B cell (primary cell): ENCODE measurements at regions not wholly inside any gene's neighbourhood (a gene's known extent, or its start where the extent isn't known, plus 50 kb on each side); places are given as distances from the start of the nearest gene placed in this dataset.

Experiments
- ATAC-seq: fragments of 200-7000 bp; cut with Tn5 transposase; one replicate; pipeline ENCODE4 v1.10.0; 2021; ENCODE audit warnings: low read depth, mild to moderate bottlenecking, moderate number of reproducible peaks, moderate library complexity
- CTCF ChIA-PET: fragments of 350-600 bp; sonication (Branson Sonifier 250); formaldehyde crosslinking; loops from one replicate; lab custom pipeline; 2021; ENCODE audit warnings: antibody characterized with exemption, inconsistent platforms; lab: Charles Lee
- POLR2A ChIA-PET: fragments of 350-600 bp; sonication (Branson Sonifier 250); formaldehyde crosslinking; loops from one replicate; lab custom pipeline; 2021; ENCODE audit warnings: antibody characterized with exemption; lab: Charles Lee
- DNase-seq: peaks from one replicate; pipeline ENCODE4 v3.0.0; 2013
- H2AFZ ChIP-seq: 2 replicates; pipeline ENCODE4 v1.6.1; 2012; ENCODE audit warnings: mild to moderate bottlenecking, low read depth, low read length; ENCODE audit not compliant: insufficient read depth, poor library complexity, severe bottlenecking
- H3K27ac ChIP-seq, 2 donors: 1 replicate in 1 of 2; 2 replicates in 1 of 2; pipeline ENCODE4 v1.5.1; 2012 to 2013; ENCODE audit warnings: low read length in 2 of 2, mild to moderate bottlenecking in 2 of 2, moderate library complexity in 1 of 2
- H3K27me3 ChIP-seq, 4 experiments: fragments of 200-600 bp in 1 of 4; sonication (generic) in 1 of 4; replicated peaks in 1 of 4; 1 replicate in 2 of 4; 2 replicates in 2 of 4; pipeline versions ENCODE4 v1.6.1 to v1.7.0; 2013 to 2016; ENCODE audit warnings: low read length in 3 of 4, mild to moderate bottlenecking in 2 of 4, mixed read lengths in 1 of 4, moderate library complexity in 1 of 4; ENCODE audit not compliant: insufficient read depth in 4 of 4, control insufficient read depth in 3 of 4; ENCODE audit errors: control extremely low read depth in 1 of 4
- H3K36me3 ChIP-seq, 2 experiments: replicated peaks in 1 of 2; 1 replicate in 1 of 2; 2 replicates in 1 of 2; pipeline versions ENCODE4 v1.6.1 to v1.7.1; 2013; ENCODE audit warnings: low read length in 1 of 2; ENCODE audit not compliant: insufficient read depth in 2 of 2, control insufficient read depth in 1 of 2; ENCODE audit errors: control extremely low read depth in 1 of 2, extremely low read depth in 1 of 2
- H3K4me1 ChIP-seq, 2 donors: fragments of 200-600 bp in 1 of 2; sonication (generic) in 1 of 2; 1 replicate in 1 of 2; 2 replicates in 1 of 2; pipeline versions ENCODE4 v1.5.1 to v1.6.1; 2013 to 2017; ENCODE audit warnings: low read length in 2 of 2; ENCODE audit not compliant: control insufficient read depth in 2 of 2, insufficient read depth in 2 of 2
- H3K4me2 ChIP-seq: replicated peaks from 2 replicates; pipeline ENCODE3; 2012; ENCODE audit warnings: mild to moderate bottlenecking, low read depth, low read length; ENCODE audit not compliant: poor library complexity, severe bottlenecking
- H3K4me3 ChIP-seq, 5 experiments: fragments of 200-600 bp in 1 of 5; sonication (generic) in 1 of 5; 1 replicate in 3 of 5; 2 replicates in 2 of 5; pipeline versions ENCODE4 v1.5.1 to v1.7.0; 2011 to 2016; ENCODE audit warnings: low read length in 4 of 5, mild to moderate bottlenecking in 4 of 5, low read depth in 2 of 5, control low read depth in 1 of 5, moderate library complexity in 1 of 5; ENCODE audit not compliant: insufficient read depth in 1 of 5; ENCODE audit errors: control extremely low read depth in 1 of 5, extremely low read depth in 1 of 5
- H3K79me2 ChIP-seq: fragments of 200-600 bp; sonication (generic); one replicate; pipeline ENCODE4 v1.6.0; 2016; ENCODE audit warnings: low read length; ENCODE audit not compliant: control insufficient read depth, insufficient read depth
- H3K9ac ChIP-seq: fragments of 200-600 bp; sonication (generic); 2 replicates; pipeline ENCODE4 v1.6.1; 2017; ENCODE audit warnings: mild to moderate bottlenecking, low read length, moderate library complexity
- H3K9me3 ChIP-seq, 3 donors: one replicate each; pipeline versions ENCODE4 v1.6.1 to v1.7.1; 2013; ENCODE audit warnings: low read length in 2 of 3; ENCODE audit not compliant: control insufficient read depth in 2 of 3, insufficient read depth in 1 of 3; ENCODE audit errors: control extremely low read depth in 1 of 3
- H4K20me1 ChIP-seq: 2 replicates; pipeline ENCODE4 v1.6.0; 2012; ENCODE audit warnings: mild to moderate bottlenecking, low read length; ENCODE audit not compliant: insufficient read depth, control insufficient read depth, poor library complexity, severe bottlenecking
- H3K27ac Mint-ChIP-seq: one replicate; pipeline ENCODE4 v1.8.0; 2021; ENCODE audit warnings: mixed read lengths
- H3K27me3 Mint-ChIP-seq: one replicate; pipeline ENCODE4 v1.8.0; 2021; ENCODE audit warnings: mixed read lengths
- H3K4me1 Mint-ChIP-seq: one replicate; pipeline ENCODE4 v1.8.0; 2021; ENCODE audit warnings: mixed read lengths
- H3K4me3 Mint-ChIP-seq: one replicate; pipeline ENCODE4 v1.8.0; 2021; ENCODE audit warnings: mixed read lengths
- H3K9me3 Mint-ChIP-seq: one replicate; pipeline ENCODE4 v1.8.0; 2022; ENCODE audit warnings: mixed read lengths; ENCODE audit not compliant: insufficient read depth
- EZH2 ChIP-seq: IDR thresholded peaks from 2 replicates; pipeline ENCODE4 v1.6.1; 2012; ENCODE audit warnings: borderline replicate concordance, low read depth, mild to moderate bottlenecking, moderate library complexity, low read length; ENCODE audit not compliant: insufficient read depth, poor library complexity, severe bottlenecking
- WGBS: methylation state at CpG from one replicate; pipeline ENCODE4 v1.1.5; 2013; ENCODE audit warnings: missing lambda C conversion rate; ENCODE audit not compliant: insufficient coverage; 5-methylcytosine and 5-hydroxymethylcytosine counted together
- intact Hi-C: fragments of 100-400 bp; cut with micrococcal nuclease; formaldehyde crosslinking; loops from one replicate; pipeline ENCODE4 v1.10.0; 2022
- TF ChIP-seq, protein P1 (sequence below): fragments of 200-600 bp; IDR thresholded peaks from one replicate; pipeline ENCODE4 v1.8.0; 2022; ENCODE audit warnings: antibody characterized with exemption, mild to moderate bottlenecking

GRCh38 chr20:59459586-59459985 lies 144.8 kb upstream of the PHACTR3 start:
- H3K4me2 ChIP-seq: no peak overlapping the region
- DNase-seq (no peak), ATAC-seq (no peak)
- no peaks in the 10 kb centered on the region for H3K4me1 ChIP-seq
- intact Hi-C loops: no loop called here
- H3K4me1 Mint-ChIP-seq: no peaks in the 10 kb centered on the region
- peaks cover 21% of the 10 kb centered on the region for H3K27me3 Mint-ChIP-seq
- no peaks in the 10 kb centered on the region for H3K36me3 ChIP-seq
- H3K27ac Mint-ChIP-seq: no peak overlapping the region
- no peaks in the 10 kb centered on the region for H4K20me1 ChIP-seq
- no peak overlapping the region for H3K9ac ChIP-seq
- no peak overlapping the region for H2AFZ ChIP-seq
- POLR2A ChIA-PET: no interaction called here
- H3K4me3 Mint-ChIP-seq: no peak overlapping the region
- no peak overlapping the region for H3K27ac ChIP-seq
- no peak for TF ChIP-seq EZH2
- TF ChIP-seq, protein P1, sequence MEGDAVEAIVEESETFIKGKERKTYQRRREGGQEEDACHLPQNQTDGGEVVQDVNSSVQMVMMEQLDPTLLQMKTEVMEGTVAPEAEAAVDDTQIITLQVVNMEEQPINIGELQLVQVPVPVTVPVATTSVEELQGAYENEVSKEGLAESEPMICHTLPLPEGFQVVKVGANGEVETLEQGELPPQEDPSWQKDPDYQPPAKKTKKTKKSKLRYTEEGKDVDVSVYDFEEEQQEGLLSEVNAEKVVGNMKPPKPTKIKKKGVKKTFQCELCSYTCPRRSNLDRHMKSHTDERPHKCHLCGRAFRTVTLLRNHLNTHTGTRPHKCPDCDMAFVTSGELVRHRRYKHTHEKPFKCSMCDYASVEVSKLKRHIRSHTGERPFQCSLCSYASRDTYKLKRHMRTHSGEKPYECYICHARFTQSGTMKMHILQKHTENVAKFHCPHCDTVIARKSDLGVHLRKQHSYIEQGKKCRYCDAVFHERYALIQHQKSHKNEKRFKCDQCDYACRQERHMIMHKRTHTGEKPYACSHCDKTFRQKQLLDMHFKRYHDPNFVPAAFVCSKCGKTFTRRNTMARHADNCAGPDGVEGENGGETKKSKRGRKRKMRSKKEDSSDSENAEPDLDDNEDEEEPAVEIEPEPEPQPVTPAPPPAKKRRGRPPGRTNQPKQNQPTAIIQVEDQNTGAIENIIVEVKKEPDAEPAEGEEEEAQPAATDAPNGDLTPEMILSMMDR: no peak
- WGBS: 88% methylated on average over 6 of the region's 6 CpGs
- no peaks in the 10 kb centered on the region for H3K9me3 Mint-ChIP-seq
- H3K9me3 ChIP-seq: peaks cover 0 to 5% (median 0%) of the 10 kb centered on the region in 3 donors
- CTCF ChIA-PET: no interaction called here
- H3K27me3 ChIP-seq: no peaks in the 10 kb centered on the region
- no peaks in the 10 kb centered on the region for H3K79me2 ChIP-seq
- no peak overlapping the region for H3K4me3 ChIP-seq

- Mint-ChIP-seq H3K27me3 (peaks cover 21% of the 10 kb centered on the region), H3K9me3 (no peaks in the 10 kb centered on the region), H3K27ac (no peak overlapping the region), H3K4me1 (no peaks in the 10 kb centered on the region), H3K4me3 (no peak overlapping the region)
- Histone ChIP-seq H3K9me3 (peaks cover 0 to 5% (median 0%) of the 10 kb centered on the region in 3 donors), H3K36me3 (no peaks in the 10 kb centered on the region), H3K9ac (no peak overlapping the region), H2AFZ (no peak overlapping the region), H3K27ac (no peak overlapping the region), H3K79me2 (no peaks in the 10 kb centered on the region), H3K4me1 (no peaks in the 10 kb centered on the region), H3K4me2 (no peak overlapping the region), H3K4me3 (no peak overlapping the region), H3K27me3 (no peaks in the 10 kb centered on the region), H4K20me1 (no peaks in the 10 kb centered on the region)
- CTCF ChIA-PET: no interaction called here
- WGBS: 81% methylated on average over 9 of the region's 9 CpGs
- TF ChIP-seq, protein P1: no peak
- TF ChIP-seq EZH2: no peak
- intact Hi-C loops: no loop called here
- POLR2A ChIA-PET: no interaction called here
- DNase-seq (no peak), ATAC-seq (no peak)
These were observed 144.0 kb upstream of the PHACTR3 start for GRCh38 chr20:59460352-59460751.
